H1 (cell line): ENCODE measurements at regions not wholly inside any gene's neighbourhood (a gene's known extent, or its start where the extent isn't known, plus 50 kb on each side); places are given as distances from the start of the nearest gene placed in this dataset.

ENCODE experiments used
- TF ChIP-seq, protein P1 (sequence below): fragments of 300-600 bp; sonication (generic); IDR thresholded peaks from 2 replicates; pipeline ENCODE4 v1.7.1; 2012; ENCODE audit warnings: low read length, moderate library complexity, mild to moderate bottlenecking, inconsistent platforms; ENCODE audit not compliant: insufficient replicate concordance

DNA sequence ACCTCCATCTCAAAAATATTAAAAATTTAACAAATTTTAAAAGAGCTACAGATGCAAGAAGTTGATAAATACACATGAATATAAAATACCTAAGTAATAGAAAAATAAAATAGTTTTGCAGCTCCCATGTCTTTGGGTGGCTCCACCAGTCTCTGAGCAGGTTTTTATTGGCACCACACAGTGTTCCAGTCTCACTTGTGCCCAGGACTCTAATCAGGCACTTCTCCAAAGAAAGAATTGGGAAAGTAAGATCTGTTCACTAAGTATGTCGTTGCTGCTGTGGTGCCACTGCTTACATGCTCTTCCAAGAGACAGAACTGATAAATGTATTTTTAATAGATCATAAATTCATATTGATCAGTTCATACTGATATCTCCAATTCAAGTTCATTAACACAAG is 92.5 kb upstream of the ABI3BP start (continued):
- TF ChIP-seq, protein P1, sequence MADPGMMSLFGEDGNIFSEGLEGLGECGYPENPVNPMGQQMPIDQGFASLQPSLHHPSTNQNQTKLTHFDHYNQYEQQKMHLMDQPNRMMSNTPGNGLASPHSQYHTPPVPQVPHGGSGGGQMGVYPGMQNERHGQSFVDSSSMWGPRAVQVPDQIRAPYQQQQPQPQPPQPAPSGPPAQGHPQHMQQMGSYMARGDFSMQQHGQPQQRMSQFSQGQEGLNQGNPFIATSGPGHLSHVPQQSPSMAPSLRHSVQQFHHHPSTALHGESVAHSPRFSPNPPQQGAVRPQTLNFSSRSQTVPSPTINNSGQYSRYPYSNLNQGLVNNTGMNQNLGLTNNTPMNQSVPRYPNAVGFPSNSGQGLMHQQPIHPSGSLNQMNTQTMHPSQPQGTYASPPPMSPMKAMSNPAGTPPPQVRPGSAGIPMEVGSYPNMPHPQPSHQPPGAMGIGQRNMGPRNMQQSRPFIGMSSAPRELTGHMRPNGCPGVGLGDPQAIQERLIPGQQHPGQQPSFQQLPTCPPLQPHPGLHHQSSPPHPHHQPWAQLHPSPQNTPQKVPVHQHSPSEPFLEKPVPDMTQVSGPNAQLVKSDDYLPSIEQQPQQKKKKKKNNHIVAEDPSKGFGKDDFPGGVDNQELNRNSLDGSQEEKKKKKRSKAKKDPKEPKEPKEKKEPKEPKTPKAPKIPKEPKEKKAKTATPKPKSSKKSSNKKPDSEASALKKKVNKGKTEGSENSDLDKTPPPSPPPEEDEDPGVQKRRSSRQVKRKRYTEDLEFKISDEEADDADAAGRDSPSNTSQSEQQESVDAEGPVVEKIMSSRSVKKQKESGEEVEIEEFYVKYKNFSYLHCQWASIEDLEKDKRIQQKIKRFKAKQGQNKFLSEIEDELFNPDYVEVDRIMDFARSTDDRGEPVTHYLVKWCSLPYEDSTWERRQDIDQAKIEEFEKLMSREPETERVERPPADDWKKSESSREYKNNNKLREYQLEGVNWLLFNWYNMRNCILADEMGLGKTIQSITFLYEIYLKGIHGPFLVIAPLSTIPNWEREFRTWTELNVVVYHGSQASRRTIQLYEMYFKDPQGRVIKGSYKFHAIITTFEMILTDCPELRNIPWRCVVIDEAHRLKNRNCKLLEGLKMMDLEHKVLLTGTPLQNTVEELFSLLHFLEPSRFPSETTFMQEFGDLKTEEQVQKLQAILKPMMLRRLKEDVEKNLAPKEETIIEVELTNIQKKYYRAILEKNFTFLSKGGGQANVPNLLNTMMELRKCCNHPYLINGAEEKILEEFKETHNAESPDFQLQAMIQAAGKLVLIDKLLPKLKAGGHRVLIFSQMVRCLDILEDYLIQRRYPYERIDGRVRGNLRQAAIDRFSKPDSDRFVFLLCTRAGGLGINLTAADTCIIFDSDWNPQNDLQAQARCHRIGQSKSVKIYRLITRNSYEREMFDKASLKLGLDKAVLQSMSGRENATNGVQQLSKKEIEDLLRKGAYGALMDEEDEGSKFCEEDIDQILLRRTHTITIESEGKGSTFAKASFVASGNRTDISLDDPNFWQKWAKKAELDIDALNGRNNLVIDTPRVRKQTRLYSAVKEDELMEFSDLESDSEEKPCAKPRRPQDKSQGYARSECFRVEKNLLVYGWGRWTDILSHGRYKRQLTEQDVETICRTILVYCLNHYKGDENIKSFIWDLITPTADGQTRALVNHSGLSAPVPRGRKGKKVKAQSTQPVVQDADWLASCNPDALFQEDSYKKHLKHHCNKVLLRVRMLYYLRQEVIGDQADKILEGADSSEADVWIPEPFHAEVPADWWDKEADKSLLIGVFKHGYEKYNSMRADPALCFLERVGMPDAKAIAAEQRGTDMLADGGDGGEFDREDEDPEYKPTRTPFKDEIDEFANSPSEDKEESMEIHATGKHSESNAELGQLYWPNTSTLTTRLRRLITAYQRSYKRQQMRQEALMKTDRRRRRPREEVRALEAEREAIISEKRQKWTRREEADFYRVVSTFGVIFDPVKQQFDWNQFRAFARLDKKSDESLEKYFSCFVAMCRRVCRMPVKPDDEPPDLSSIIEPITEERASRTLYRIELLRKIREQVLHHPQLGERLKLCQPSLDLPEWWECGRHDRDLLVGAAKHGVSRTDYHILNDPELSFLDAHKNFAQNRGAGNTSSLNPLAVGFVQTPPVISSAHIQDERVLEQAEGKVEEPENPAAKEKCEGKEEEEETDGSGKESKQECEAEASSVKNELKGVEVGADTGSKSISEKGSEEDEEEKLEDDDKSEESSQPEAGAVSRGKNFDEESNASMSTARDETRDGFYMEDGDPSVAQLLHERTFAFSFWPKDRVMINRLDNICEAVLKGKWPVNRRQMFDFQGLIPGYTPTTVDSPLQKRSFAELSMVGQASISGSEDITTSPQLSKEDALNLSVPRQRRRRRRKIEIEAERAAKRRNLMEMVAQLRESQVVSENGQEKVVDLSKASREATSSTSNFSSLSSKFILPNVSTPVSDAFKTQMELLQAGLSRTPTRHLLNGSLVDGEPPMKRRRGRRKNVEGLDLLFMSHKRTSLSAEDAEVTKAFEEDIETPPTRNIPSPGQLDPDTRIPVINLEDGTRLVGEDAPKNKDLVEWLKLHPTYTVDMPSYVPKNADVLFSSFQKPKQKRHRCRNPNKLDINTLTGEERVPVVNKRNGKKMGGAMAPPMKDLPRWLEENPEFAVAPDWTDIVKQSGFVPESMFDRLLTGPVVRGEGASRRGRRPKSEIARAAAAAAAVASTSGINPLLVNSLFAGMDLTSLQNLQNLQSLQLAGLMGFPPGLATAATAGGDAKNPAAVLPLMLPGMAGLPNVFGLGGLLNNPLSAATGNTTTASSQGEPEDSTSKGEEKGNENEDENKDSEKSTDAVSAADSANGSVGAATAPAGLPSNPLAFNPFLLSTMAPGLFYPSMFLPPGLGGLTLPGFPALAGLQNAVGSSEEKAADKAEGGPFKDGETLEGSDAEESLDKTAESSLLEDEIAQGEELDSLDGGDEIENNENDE: no peak
- TF ChIP-seq, all 59 proteins: peak for 0
